BE2C (cell line): ENCODE measurements at regions not wholly inside any gene's neighbourhood (a gene's known extent, or its start where the extent isn't known, plus 50 kb on each side); places are given as distances from the start of the nearest gene placed in this dataset.

Source experiments
- DNase-seq: peaks from one replicate; pipeline ENCODE4 v3.0.0-alpha.2; 2020
- H3K27me3 ChIP-seq: fragments of 250-450 bp; sonication (Bioruptor Pico); 2 replicates; pipeline ENCODE4 v1.5.1; 2020; ENCODE audit warnings: mild to moderate bottlenecking
- H3K36me3 ChIP-seq: fragments of 250-450 bp; sonication (Bioruptor Pico); 2 replicates; pipeline ENCODE4 v1.5.1; 2020; ENCODE audit warnings: mild to moderate bottlenecking
- H3K4me1 ChIP-seq: fragments of 250-450 bp; sonication (Bioruptor Pico); 2 replicates; pipeline ENCODE4 v1.5.1; 2020
- H3K4me3 ChIP-seq: 2 replicates; pipeline ENCODE4 v1.5.1; 2011; ENCODE audit warnings: low read depth, low read length
- H3K9me3 ChIP-seq: fragments of 250-450 bp; sonication (Bioruptor Pico); 2 replicates; pipeline ENCODE4 v1.5.1; 2020
- CTCF ChIP-seq: IDR thresholded peaks from 2 replicates; pipeline ENCODE4 v1.5.1; 2012; ENCODE audit warnings: mild to moderate bottlenecking, low read depth, low read length

- TF ChIP-seq CTCF: no peak
- Histone ChIP-seq H3K27me3 (no peaks in the 10 kb centered on the region), H3K9me3 (no peaks in the 10 kb centered on the region), H3K36me3 (no peaks in the 10 kb centered on the region), H3K4me1 (no peaks in the 10 kb centered on the region), H3K4me3 (no peak overlapping the region)
- DNase-seq: no peak
Measured at GRCh38 chr5:92574023-92574422, 1007.0 kb downstream of the NR2F1-AS1 start.

- Histone ChIP-seq H3K4me3 (no peak overlapping the region), H3K36me3 (no peaks in the 10 kb centered on the region), H3K27me3 (no peaks in the 10 kb centered on the region), H3K4me1 (peaks cover 7% of the 10 kb centered on the region), H3K9me3 (no peaks in the 10 kb centered on the region)
- no peak for TF ChIP-seq CTCF
- no peak for DNase-seq
Measured at GRCh38 chr5:92568522-92568921, 1012.5 kb downstream of the NR2F1-AS1 start.

- H3K4me3 ChIP-seq: no peak overlapping the region
- no peak for DNase-seq
- H3K36me3 ChIP-seq: no peaks in the 10 kb centered on the region
- TF ChIP-seq CTCF: no peak
- no peaks in the 10 kb centered on the region for H3K9me3 ChIP-seq
- H3K4me1 ChIP-seq: peaks cover 7% of the 10 kb centered on the region
- no peaks in the 10 kb centered on the region for H3K27me3 ChIP-seq
Measured at GRCh38 chr5:92567831-92568450, 1013.1 kb downstream of the NR2F1-AS1 start.

- Histone ChIP-seq H3K4me3 (no peak overlapping the region), H3K36me3 (no peaks in the 10 kb centered on the region), H3K27me3 (no peaks in the 10 kb centered on the region), H3K9me3 (no peaks in the 10 kb centered on the region), H3K4me1 (peaks cover 14% of the 10 kb centered on the region)
- TF ChIP-seq CTCF: no peak
- no peak for DNase-seq
Measured at GRCh38 chr5:92566113-92566786, 1014.8 kb downstream of the NR2F1-AS1 start.

- peaks cover 17% of the 10 kb centered on the region for H3K4me1 ChIP-seq
- H3K27me3 ChIP-seq: no peaks in the 10 kb centered on the region
- DNase-seq: no peak
- TF ChIP-seq CTCF: no peak
- no peaks in the 10 kb centered on the region for H3K36me3 ChIP-seq
- H3K9me3 ChIP-seq: no peaks in the 10 kb centered on the region
- no peak overlapping the region for H3K4me3 ChIP-seq
Measured at GRCh38 chr5:92565673-92566072, 1015.3 kb downstream of the NR2F1-AS1 start.

GRCh38 chr5:92562065-92562464 is 1019.0 kb downstream of the NR2F1-AS1 start:
- no peak for TF ChIP-seq CTCF
- H3K36me3 ChIP-seq: no peaks in the 10 kb centered on the region
- DNase-seq: no peak
- H3K4me1 ChIP-seq: peaks cover 17% of the 10 kb centered on the region
- H3K9me3 ChIP-seq: no peaks in the 10 kb centered on the region
- no peaks in the 10 kb centered on the region for H3K27me3 ChIP-seq
- H3K4me3 ChIP-seq: no peak overlapping the region
